ENCODE measurements at regions not wholly inside any gene's neighbourhood (a gene's known extent, or its start where the extent isn't known, plus 50 kb on each side); places are given as distances from the start of the nearest gene placed in this dataset.

DNA sequence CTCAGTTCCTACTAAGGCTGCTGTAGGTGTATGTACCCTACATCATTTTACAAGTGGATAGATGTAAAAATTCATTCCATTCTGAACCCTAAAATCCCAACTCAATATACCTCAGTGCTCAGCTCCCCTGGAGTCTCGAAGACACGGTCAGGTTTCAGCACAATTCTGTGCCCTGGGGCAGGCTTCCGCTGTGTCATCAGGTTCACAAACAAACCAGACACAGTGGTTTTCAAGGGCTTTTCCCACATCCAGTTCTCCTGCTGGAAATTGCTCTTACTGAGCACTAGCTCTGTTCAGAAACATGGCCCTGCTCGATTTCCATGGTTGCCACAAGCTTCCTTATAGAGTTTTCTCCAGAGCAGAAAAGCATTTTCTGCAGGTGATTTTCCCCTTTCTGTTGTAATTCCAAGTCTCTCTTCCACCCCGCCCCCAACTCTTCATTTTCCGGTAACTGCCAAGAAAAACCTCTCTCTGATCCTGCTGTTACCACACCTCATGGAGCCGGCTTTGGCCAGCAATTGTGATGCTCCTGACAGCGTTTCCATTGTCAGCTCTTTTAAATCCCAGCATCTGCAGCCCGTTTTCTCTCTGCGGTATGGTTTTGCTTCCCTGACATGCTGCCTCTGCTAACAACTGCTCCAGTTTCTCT is 483.0 kb upstream of the CCDC196 start:
- H3K27me3 Mint-ChIP-seq (ENCODE audit: insufficient read depth), result peaks cover 2% of the 10 kb centered on the region; the same call in 1 of the 2 replicates
- H3K4me1 Mint-ChIP-seq (ENCODE audit: low read depth), result no peaks in the 10 kb centered on the region
- H3K9me3 Mint-ChIP-seq, result peaks cover 31% of the 10 kb centered on the region
- no peak overlapping the region for H3K27ac Mint-ChIP-seq
- no peak overlapping the region for H3K4me3 Mint-ChIP-seq
- TF ChIP-seq, protein P1, sequence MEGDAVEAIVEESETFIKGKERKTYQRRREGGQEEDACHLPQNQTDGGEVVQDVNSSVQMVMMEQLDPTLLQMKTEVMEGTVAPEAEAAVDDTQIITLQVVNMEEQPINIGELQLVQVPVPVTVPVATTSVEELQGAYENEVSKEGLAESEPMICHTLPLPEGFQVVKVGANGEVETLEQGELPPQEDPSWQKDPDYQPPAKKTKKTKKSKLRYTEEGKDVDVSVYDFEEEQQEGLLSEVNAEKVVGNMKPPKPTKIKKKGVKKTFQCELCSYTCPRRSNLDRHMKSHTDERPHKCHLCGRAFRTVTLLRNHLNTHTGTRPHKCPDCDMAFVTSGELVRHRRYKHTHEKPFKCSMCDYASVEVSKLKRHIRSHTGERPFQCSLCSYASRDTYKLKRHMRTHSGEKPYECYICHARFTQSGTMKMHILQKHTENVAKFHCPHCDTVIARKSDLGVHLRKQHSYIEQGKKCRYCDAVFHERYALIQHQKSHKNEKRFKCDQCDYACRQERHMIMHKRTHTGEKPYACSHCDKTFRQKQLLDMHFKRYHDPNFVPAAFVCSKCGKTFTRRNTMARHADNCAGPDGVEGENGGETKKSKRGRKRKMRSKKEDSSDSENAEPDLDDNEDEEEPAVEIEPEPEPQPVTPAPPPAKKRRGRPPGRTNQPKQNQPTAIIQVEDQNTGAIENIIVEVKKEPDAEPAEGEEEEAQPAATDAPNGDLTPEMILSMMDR (IDR thresholded peaks at IDR 0.05), result no peak
- no peaks in the 10 kb centered on the region; the same call in 1 of the 2 replicates for H3K36me3 Mint-ChIP-seq (ENCODE audit: low read depth)
- DNase-seq, result no peak

DNA sequence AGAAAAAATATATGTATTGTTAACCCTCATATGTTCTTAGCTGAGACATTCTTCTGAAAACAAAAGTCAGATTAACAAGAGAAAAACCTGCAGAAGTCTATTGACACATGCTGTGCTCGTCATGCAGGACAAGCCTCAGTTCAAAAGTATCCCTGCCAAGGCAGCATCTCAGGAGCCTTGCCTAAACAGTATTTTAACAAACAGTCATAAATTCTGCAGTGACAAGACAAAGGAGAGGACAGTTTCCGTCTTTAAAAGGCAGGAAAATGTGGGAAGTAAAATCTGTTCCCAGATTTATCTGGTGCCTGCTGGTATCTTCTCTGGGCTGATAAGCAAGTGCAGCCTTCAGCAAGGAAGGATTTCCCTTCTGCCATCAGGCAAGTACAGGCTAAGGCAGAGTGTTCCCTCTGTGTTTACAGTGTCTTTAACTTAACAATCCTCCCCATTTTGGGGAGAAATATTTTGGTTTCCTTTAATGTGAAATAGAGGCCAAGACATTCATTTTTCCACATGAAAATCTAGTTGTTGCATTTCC is 480.2 kb upstream of the CCDC196 start:
- H3K27me3 Mint-ChIP-seq (ENCODE audit: insufficient read depth), result peaks cover 2% of the 10 kb centered on the region; the same call in 1 of the 2 replicates

DNA sequence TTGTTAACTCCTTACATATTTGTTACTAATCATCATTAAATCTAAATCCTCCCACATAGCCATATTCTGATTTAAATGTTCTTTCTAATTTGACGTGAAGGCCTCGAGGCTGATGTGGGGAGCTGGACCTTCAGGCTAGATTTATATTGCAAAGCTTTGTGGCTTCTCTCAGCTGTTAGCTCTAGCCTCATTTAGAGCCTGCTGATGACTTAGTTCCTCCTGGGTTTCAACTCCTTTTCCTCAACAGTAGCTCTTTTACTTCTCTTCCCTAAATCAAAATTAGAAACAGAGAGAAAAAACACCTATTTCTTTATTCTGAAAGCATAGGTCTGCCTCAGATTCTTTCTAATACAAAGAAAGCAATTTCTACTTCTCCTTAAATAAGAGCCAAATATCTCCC is 477.5 kb upstream of the CCDC196 start:
- no peak for DNase-seq
- no peak overlapping the region for H3K4me3 Mint-ChIP-seq
- no peaks in the 10 kb centered on the region for H3K4me1 Mint-ChIP-seq (ENCODE audit: low read depth)

More for the DNA sequence above, 480.2 kb upstream of the CCDC196 start:
- Mint-ChIP-seq H3K9me3 (peaks cover 25% of the 10 kb centered on the region), H3K4me1 (ENCODE audit: low read depth) (no peaks in the 10 kb centered on the region), H3K36me3 (ENCODE audit: low read depth) (no peaks in the 10 kb centered on the region; the same call in 1 of the 2 replicates), H3K4me3 (no peak overlapping the region), H3K27ac (no peak overlapping the region)
- no peak for DNase-seq
- TF ChIP-seq, protein P1 (IDR thresholded peaks at IDR 0.05), result no peak

DNA sequence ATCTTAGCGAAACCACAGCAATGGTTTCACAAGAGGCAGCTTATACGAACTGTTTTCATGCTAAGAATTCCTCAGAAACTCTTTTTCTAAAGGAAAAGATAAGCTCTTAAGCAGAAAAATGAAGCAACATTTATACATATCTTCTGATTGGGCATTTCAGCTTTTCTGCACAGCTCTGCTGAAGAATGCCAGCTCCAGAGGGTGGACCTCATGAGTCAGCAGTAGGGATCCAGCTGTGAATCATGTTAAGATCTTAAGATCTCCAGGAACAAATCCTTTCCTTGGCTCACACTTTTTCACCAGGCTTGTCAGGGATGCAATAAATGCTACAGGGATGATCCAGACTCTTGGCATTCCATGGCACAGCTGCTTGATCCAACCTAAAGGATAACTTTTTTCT is 477.1 kb upstream of the CCDC196 start:
- Mint-ChIP-seq H3K4me3 (no peak overlapping the region), H3K36me3 (ENCODE audit: low read depth) (peaks cover 7% of the 10 kb centered on the region), H3K27me3 (ENCODE audit: insufficient read depth) (no peaks in the 10 kb centered on the region; the same call in 1 of the 2 replicates), H3K27ac (no peak overlapping the region), H3K4me1 (ENCODE audit: low read depth) (no peaks in the 10 kb centered on the region), H3K9me3 (peaks cover 31% of the 10 kb centered on the region)
- TF ChIP-seq, protein P1 (IDR thresholded peaks at IDR 0.05), result no peak
- peak; percentile 2 for DNase-seq

More for the DNA sequence above, 477.5 kb upstream of the CCDC196 start:
- TF ChIP-seq, protein P1 (IDR thresholded peaks at IDR 0.05), result no peak
- H3K9me3 Mint-ChIP-seq, result peaks cover 27% of the 10 kb centered on the region
- H3K27ac Mint-ChIP-seq, result no peak overlapping the region
- peaks cover 7% of the 10 kb centered on the region for H3K36me3 Mint-ChIP-seq (ENCODE audit: low read depth)
- no peaks in the 10 kb centered on the region; the same call in 1 of the 2 replicates for H3K27me3 Mint-ChIP-seq (ENCODE audit: insufficient read depth)

DNA sequence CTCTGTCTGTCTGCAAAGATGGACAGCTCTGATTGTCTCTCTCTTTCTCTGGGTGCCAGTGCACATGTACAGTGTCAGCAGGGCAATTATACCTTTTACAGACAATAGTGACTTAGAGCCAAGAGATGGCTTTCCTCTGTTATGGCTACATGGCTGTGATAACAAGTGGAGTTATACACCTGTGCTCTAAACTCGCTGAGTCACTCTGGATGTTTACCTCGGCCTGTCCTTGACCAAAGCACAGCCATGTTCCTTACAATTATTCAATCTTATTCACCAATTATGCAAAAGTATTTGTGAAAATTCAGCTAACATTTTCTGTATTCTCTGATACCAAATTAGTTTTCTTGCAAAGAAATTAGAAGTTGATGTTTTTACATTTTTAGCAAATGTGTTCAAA is 475.5 kb upstream of the CCDC196 start:
- Mint-ChIP-seq H3K27ac (no peak overlapping the region), H3K27me3 (ENCODE audit: insufficient read depth) (no peaks in the 10 kb centered on the region; the same call in 1 of the 2 replicates), H3K4me3 (no peak overlapping the region), H3K36me3 (ENCODE audit: low read depth) (peaks cover 7% of the 10 kb centered on the region), H3K4me1 (ENCODE audit: low read depth) (no peaks in the 10 kb centered on the region), H3K9me3 (peaks cover 31% of the 10 kb centered on the region)
- no peak for DNase-seq
- TF ChIP-seq, protein P1 (IDR thresholded peaks at IDR 0.05), result no peak
